ENCODE measurements at regions not wholly inside any gene's neighbourhood (a gene's known extent, or its start where the extent isn't known, plus 50 kb on each side); places are given as distances from the start of the nearest gene placed in this dataset.

- H3K4me3 Mint-ChIP-seq (ENCODE audit: unreplicated experiment): peak overlapping the region; percentile 73
- peak overlapping the region; percentile 33 for H3K27ac Mint-ChIP-seq (ENCODE audit: unreplicated experiment)
- H3K4me1 Mint-ChIP-seq (ENCODE audit: unreplicated experiment): peaks cover 5% of the 10 kb centered on the region
- TF ChIP-seq CTCF (IDR thresholded peaks at IDR 0.05; ENCODE audit: unreplicated experiment): no peak
- no peak for DNase-seq (ENCODE audit: low spot score)
- peaks cover 37% of the 10 kb centered on the region for H3K36me3 Mint-ChIP-seq (ENCODE audit: low read depth, unreplicated experiment)
- peaks cover 72% of the 10 kb centered on the region for H3K9me3 Mint-ChIP-seq (ENCODE audit: unreplicated experiment)
- H3K27me3 Mint-ChIP-seq (ENCODE audit: unreplicated experiment): peaks cover 15% of the 10 kb centered on the region
Measured at GRCh38 chr12:130054803-130055202, 107.5 kb upstream of the FZD10 start.

GRCh38 chr12:130058926-130059472 lies 103.3 kb upstream of the FZD10 start:
- TF ChIP-seq CTCF (IDR thresholded peaks at IDR 0.05; ENCODE audit: unreplicated experiment): no peak
- peaks cover 5% of the 10 kb centered on the region for H3K4me1 Mint-ChIP-seq (ENCODE audit: unreplicated experiment)
- peaks cover 77% of the 10 kb centered on the region for H3K9me3 Mint-ChIP-seq (ENCODE audit: unreplicated experiment)
- peaks cover 25% of the 10 kb centered on the region for H3K36me3 Mint-ChIP-seq (ENCODE audit: low read depth, unreplicated experiment)
- no peak overlapping the region for H3K4me3 Mint-ChIP-seq (ENCODE audit: unreplicated experiment)
- DNase-seq (ENCODE audit: low spot score): no peak
- H3K27me3 Mint-ChIP-seq (ENCODE audit: unreplicated experiment): peaks cover 9% of the 10 kb centered on the region
- no peak overlapping the region for H3K27ac Mint-ChIP-seq (ENCODE audit: unreplicated experiment)

GRCh38 chr12:130063866-130064265 lies 98.4 kb upstream of the FZD10 start:
- no peak for TF ChIP-seq CTCF (IDR thresholded peaks at IDR 0.05; ENCODE audit: unreplicated experiment)
- Mint-ChIP-seq H3K4me3 (ENCODE audit: unreplicated experiment) (no peak overlapping the region), H3K27me3 (ENCODE audit: unreplicated experiment) (peaks cover 8% of the 10 kb centered on the region), H3K9me3 (ENCODE audit: unreplicated experiment) (peaks cover 71% of the 10 kb centered on the region), H3K27ac (ENCODE audit: unreplicated experiment) (no peak overlapping the region), H3K4me1 (ENCODE audit: unreplicated experiment) (no peaks in the 10 kb centered on the region), H3K36me3 (ENCODE audit: low read depth, unreplicated experiment) (peaks cover 4% of the 10 kb centered on the region)
- DNase-seq (ENCODE audit: low spot score): no peak

- Mint-ChIP-seq H3K4me3 (ENCODE audit: unreplicated experiment) (no peak overlapping the region), H3K9me3 (ENCODE audit: unreplicated experiment) (peaks cover 68% of the 10 kb centered on the region), H3K27ac (ENCODE audit: unreplicated experiment) (no peak overlapping the region), H3K36me3 (ENCODE audit: low read depth, unreplicated experiment) (peaks cover 4% of the 10 kb centered on the region), H3K27me3 (ENCODE audit: unreplicated experiment) (peaks cover 10% of the 10 kb centered on the region), H3K4me1 (ENCODE audit: unreplicated experiment) (no peaks in the 10 kb centered on the region)
- TF ChIP-seq CTCF (IDR thresholded peaks at IDR 0.05; ENCODE audit: unreplicated experiment): no peak
- no peak for DNase-seq (ENCODE audit: low spot score)
Measured at GRCh38 chr12:130064999-130065398, 97.3 kb upstream of the FZD10 start.

GRCh38 chr12:130066742-130067141 lies 95.5 kb upstream of the FZD10 start:
- peaks cover 4% of the 10 kb centered on the region for H3K36me3 Mint-ChIP-seq (ENCODE audit: low read depth, unreplicated experiment)
- no peak overlapping the region for H3K27ac Mint-ChIP-seq (ENCODE audit: unreplicated experiment)
- peaks cover 10% of the 10 kb centered on the region for H3K27me3 Mint-ChIP-seq (ENCODE audit: unreplicated experiment)
- H3K4me3 Mint-ChIP-seq (ENCODE audit: unreplicated experiment): no peak overlapping the region
- peaks cover 61% of the 10 kb centered on the region for H3K9me3 Mint-ChIP-seq (ENCODE audit: unreplicated experiment)
- H3K4me1 Mint-ChIP-seq (ENCODE audit: unreplicated experiment): no peaks in the 10 kb centered on the region
- no peak for TF ChIP-seq CTCF (IDR thresholded peaks at IDR 0.05; ENCODE audit: unreplicated experiment)
- no peak for DNase-seq (ENCODE audit: low spot score)

Measured in endothelial cell (in vitro differentiated cells).